B cell (primary cell): ENCODE measurements at regions not wholly inside any gene's neighbourhood (a gene's known extent, or its start where the extent isn't known, plus 50 kb on each side); places are given as distances from the start of the nearest gene placed in this dataset.

Experiments used
- ATAC-seq: fragments of 200-7000 bp; cut with Tn5 transposase; one replicate; pipeline ENCODE4 v1.10.0; 2021; ENCODE audit warnings: low read depth, mild to moderate bottlenecking, moderate number of reproducible peaks, moderate library complexity
- CTCF ChIA-PET: fragments of 350-600 bp; sonication (Branson Sonifier 250); formaldehyde crosslinking; loops from one replicate; lab custom pipeline; 2021; ENCODE audit warnings: antibody characterized with exemption, inconsistent platforms; lab: Charles Lee
- POLR2A ChIA-PET: fragments of 350-600 bp; sonication (Branson Sonifier 250); formaldehyde crosslinking; loops from one replicate; lab custom pipeline; 2021; ENCODE audit warnings: antibody characterized with exemption; lab: Charles Lee
- DNase-seq: peaks from one replicate; pipeline ENCODE4 v3.0.0; 2013
- H2AFZ ChIP-seq: 2 replicates; pipeline ENCODE4 v1.6.1; 2012; ENCODE audit warnings: mild to moderate bottlenecking, low read depth, low read length; ENCODE audit not compliant: insufficient read depth, poor library complexity, severe bottlenecking
- H3K27ac ChIP-seq, 2 donors: 1 replicate in 1 of 2; 2 replicates in 1 of 2; pipeline ENCODE4 v1.5.1; 2012 to 2013; ENCODE audit warnings: low read length in 2 of 2, mild to moderate bottlenecking in 2 of 2, moderate library complexity in 1 of 2
- H3K27me3 ChIP-seq, 4 experiments: fragments of 200-600 bp in 1 of 4; sonication (generic) in 1 of 4; replicated peaks in 1 of 4; 1 replicate in 2 of 4; 2 replicates in 2 of 4; pipeline versions ENCODE4 v1.6.1 to v1.7.0; 2013 to 2016; ENCODE audit warnings: low read length in 3 of 4, mild to moderate bottlenecking in 2 of 4, mixed read lengths in 1 of 4, moderate library complexity in 1 of 4; ENCODE audit not compliant: insufficient read depth in 4 of 4, control insufficient read depth in 3 of 4; ENCODE audit errors: control extremely low read depth in 1 of 4
- H3K36me3 ChIP-seq, 2 experiments: replicated peaks in 1 of 2; 1 replicate in 1 of 2; 2 replicates in 1 of 2; pipeline versions ENCODE4 v1.6.1 to v1.7.1; 2013; ENCODE audit warnings: low read length in 1 of 2; ENCODE audit not compliant: insufficient read depth in 2 of 2, control insufficient read depth in 1 of 2; ENCODE audit errors: control extremely low read depth in 1 of 2, extremely low read depth in 1 of 2
- H3K4me1 ChIP-seq, 2 donors: fragments of 200-600 bp in 1 of 2; sonication (generic) in 1 of 2; 1 replicate in 1 of 2; 2 replicates in 1 of 2; pipeline versions ENCODE4 v1.5.1 to v1.6.1; 2013 to 2017; ENCODE audit warnings: low read length in 2 of 2; ENCODE audit not compliant: control insufficient read depth in 2 of 2, insufficient read depth in 2 of 2
- H3K4me2 ChIP-seq: replicated peaks from 2 replicates; pipeline ENCODE3; 2012; ENCODE audit warnings: mild to moderate bottlenecking, low read depth, low read length; ENCODE audit not compliant: poor library complexity, severe bottlenecking
- H3K4me3 ChIP-seq, 5 experiments: fragments of 200-600 bp in 1 of 5; sonication (generic) in 1 of 5; 1 replicate in 3 of 5; 2 replicates in 2 of 5; pipeline versions ENCODE4 v1.5.1 to v1.7.0; 2011 to 2016; ENCODE audit warnings: low read length in 4 of 5, mild to moderate bottlenecking in 4 of 5, low read depth in 2 of 5, control low read depth in 1 of 5, moderate library complexity in 1 of 5; ENCODE audit not compliant: insufficient read depth in 1 of 5; ENCODE audit errors: control extremely low read depth in 1 of 5, extremely low read depth in 1 of 5
- H3K79me2 ChIP-seq: fragments of 200-600 bp; sonication (generic); one replicate; pipeline ENCODE4 v1.6.0; 2016; ENCODE audit warnings: low read length; ENCODE audit not compliant: control insufficient read depth, insufficient read depth
- H3K9ac ChIP-seq: fragments of 200-600 bp; sonication (generic); 2 replicates; pipeline ENCODE4 v1.6.1; 2017; ENCODE audit warnings: mild to moderate bottlenecking, low read length, moderate library complexity
- H3K9me3 ChIP-seq, 3 donors: one replicate each; pipeline versions ENCODE4 v1.6.1 to v1.7.1; 2013; ENCODE audit warnings: low read length in 2 of 3; ENCODE audit not compliant: control insufficient read depth in 2 of 3, insufficient read depth in 1 of 3; ENCODE audit errors: control extremely low read depth in 1 of 3
- H4K20me1 ChIP-seq: 2 replicates; pipeline ENCODE4 v1.6.0; 2012; ENCODE audit warnings: mild to moderate bottlenecking, low read length; ENCODE audit not compliant: insufficient read depth, control insufficient read depth, poor library complexity, severe bottlenecking
- H3K27ac Mint-ChIP-seq: one replicate; pipeline ENCODE4 v1.8.0; 2021; ENCODE audit warnings: mixed read lengths
- H3K27me3 Mint-ChIP-seq: one replicate; pipeline ENCODE4 v1.8.0; 2021; ENCODE audit warnings: mixed read lengths
- H3K4me1 Mint-ChIP-seq: one replicate; pipeline ENCODE4 v1.8.0; 2021; ENCODE audit warnings: mixed read lengths
- H3K4me3 Mint-ChIP-seq: one replicate; pipeline ENCODE4 v1.8.0; 2021; ENCODE audit warnings: mixed read lengths
- H3K9me3 Mint-ChIP-seq: one replicate; pipeline ENCODE4 v1.8.0; 2022; ENCODE audit warnings: mixed read lengths; ENCODE audit not compliant: insufficient read depth
- EZH2 ChIP-seq: IDR thresholded peaks from 2 replicates; pipeline ENCODE4 v1.6.1; 2012; ENCODE audit warnings: borderline replicate concordance, low read depth, mild to moderate bottlenecking, moderate library complexity, low read length; ENCODE audit not compliant: insufficient read depth, poor library complexity, severe bottlenecking
- whole genome bisulfite sequencing: methylation state at CpG from one replicate; pipeline ENCODE4 v1.1.5; 2013; ENCODE audit warnings: missing lambda C conversion rate; ENCODE audit not compliant: insufficient coverage; 5-methylcytosine and 5-hydroxymethylcytosine counted together
- intact Hi-C: fragments of 100-400 bp; cut with micrococcal nuclease; formaldehyde crosslinking; loops from one replicate; pipeline ENCODE4 v1.10.0; 2022
- TF ChIP-seq, protein P1 (sequence below): fragments of 200-600 bp; IDR thresholded peaks from one replicate; pipeline ENCODE4 v1.8.0; 2022; ENCODE audit warnings: antibody characterized with exemption, mild to moderate bottlenecking

DNA sequence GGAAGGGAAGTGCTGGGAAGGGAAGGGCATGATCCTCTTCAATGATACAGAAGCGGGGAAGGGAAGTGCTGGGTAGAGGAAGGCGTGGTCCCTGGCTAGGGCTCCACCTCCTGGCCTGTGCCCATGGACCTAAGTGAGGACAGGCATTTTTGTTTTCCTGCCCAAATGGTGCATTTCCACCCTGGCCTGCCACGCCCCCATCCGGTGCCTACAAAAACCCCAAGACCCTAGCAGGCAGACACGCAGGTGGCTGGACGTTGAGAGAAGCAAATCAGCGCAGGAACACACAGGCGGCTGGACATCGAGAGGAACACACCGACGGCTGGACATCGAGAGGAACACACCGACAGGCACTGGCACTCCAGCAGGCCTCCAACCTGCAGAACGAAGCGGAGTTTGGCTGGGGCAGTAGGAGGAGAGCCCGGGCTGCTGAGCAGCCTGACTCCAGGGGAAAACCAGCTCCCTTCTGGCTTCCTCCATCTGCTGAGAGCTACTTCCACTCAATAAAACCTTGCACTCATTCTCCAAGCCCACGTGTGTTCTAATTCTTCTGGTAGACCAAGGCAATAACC is 628.3 kb downstream of the BUD13 start:
- Histone ChIP-seq H3K27ac (no peak overlapping the region), H4K20me1 (no peaks in the 10 kb centered on the region), H3K9me3 (peaks cover 0 to 8% (median 0%) of the 10 kb centered on the region in 3 donors), H3K4me1 (no peaks in the 10 kb centered on the region), H3K27me3 (no peaks in the 10 kb centered on the region), H3K36me3 (no peaks in the 10 kb centered on the region), H3K4me3 (no peak overlapping the region), H2AFZ (no peak overlapping the region), H3K4me2 (no peak overlapping the region), H3K9ac (no peak overlapping the region), H3K79me2 (no peaks in the 10 kb centered on the region)
- no peak for ATAC-seq
- H3K9me3 Mint-ChIP-seq = no peaks in the 10 kb centered on the region
- ChIA-PET POLR2A (no interaction called here), CTCF (no interaction called here)
- H3K4me3 Mint-ChIP-seq = no peak overlapping the region
- peaks cover 33% of the 10 kb centered on the region for H3K27me3 Mint-ChIP-seq
- H3K27ac Mint-ChIP-seq = no peak overlapping the region
- TF ChIP-seq EZH2 = no peak
- H3K4me1 Mint-ChIP-seq = no peaks in the 10 kb centered on the region
- intact Hi-C loops = no loop called here
- WGBS = 87% methylated on average over 17 of the region's 17 CpGs
- DNase-seq = no peak

DNA sequence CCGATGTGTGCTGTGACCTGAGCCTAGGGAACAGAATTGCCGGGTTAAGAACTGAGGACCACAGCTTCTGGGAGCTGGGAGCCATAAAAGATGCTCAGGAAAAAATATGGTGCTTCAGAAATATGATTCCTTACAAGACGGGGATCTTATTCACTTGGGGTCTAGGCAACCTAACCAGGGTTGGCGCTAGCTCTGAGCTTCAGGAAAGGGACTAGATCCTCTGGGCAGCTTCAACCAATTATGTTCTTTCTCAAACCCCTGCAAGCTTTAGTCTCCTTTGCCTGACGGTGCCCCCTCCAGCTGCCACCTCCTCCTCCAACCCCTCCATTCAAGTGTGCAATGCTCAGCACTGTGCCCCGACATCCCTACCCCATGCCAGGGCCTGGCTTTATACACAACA is 634.1 kb upstream of the CADM1 start:
- 89% methylated on average over 6 of the region's 6 CpGs for WGBS
- H2AFZ ChIP-seq = no peak overlapping the region
- H3K4me1 ChIP-seq = no peaks in the 10 kb centered on the region
- intact Hi-C loops = no loop called here
- no peaks in the 10 kb centered on the region for H3K9me3 ChIP-seq
- TF ChIP-seq, protein P1, sequence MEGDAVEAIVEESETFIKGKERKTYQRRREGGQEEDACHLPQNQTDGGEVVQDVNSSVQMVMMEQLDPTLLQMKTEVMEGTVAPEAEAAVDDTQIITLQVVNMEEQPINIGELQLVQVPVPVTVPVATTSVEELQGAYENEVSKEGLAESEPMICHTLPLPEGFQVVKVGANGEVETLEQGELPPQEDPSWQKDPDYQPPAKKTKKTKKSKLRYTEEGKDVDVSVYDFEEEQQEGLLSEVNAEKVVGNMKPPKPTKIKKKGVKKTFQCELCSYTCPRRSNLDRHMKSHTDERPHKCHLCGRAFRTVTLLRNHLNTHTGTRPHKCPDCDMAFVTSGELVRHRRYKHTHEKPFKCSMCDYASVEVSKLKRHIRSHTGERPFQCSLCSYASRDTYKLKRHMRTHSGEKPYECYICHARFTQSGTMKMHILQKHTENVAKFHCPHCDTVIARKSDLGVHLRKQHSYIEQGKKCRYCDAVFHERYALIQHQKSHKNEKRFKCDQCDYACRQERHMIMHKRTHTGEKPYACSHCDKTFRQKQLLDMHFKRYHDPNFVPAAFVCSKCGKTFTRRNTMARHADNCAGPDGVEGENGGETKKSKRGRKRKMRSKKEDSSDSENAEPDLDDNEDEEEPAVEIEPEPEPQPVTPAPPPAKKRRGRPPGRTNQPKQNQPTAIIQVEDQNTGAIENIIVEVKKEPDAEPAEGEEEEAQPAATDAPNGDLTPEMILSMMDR = no peak
- TF ChIP-seq EZH2 = no peak
- H3K27ac ChIP-seq = no peak overlapping the region
- no peaks in the 10 kb centered on the region for H3K79me2 ChIP-seq
- H4K20me1 ChIP-seq = no peaks in the 10 kb centered on the region
- DNase-seq = no peak
- H3K27me3 Mint-ChIP-seq = peaks cover 18% of the 10 kb centered on the region
- no peak overlapping the region for H3K9ac ChIP-seq
- CTCF ChIA-PET = no interaction called here
- POLR2A ChIA-PET = no interaction called here
- H3K4me1 Mint-ChIP-seq = no peaks in the 10 kb centered on the region
- no peaks in the 10 kb centered on the region for H3K27me3 ChIP-seq
- no peaks in the 10 kb centered on the region for H3K36me3 ChIP-seq
- no peak overlapping the region for H3K27ac Mint-ChIP-seq
- ATAC-seq = no peak
- no peaks in the 10 kb centered on the region for H3K9me3 Mint-ChIP-seq
- no peak overlapping the region for H3K4me3 Mint-ChIP-seq
- H3K4me3 ChIP-seq = no peak overlapping the region
- no peak overlapping the region for H3K4me2 ChIP-seq
